D721Med (cell line): ENCODE measurements at regions not wholly inside any gene's neighbourhood (a gene's known extent, or its start where the extent isn't known, plus 50 kb on each side); places are given as distances from the start of the nearest gene placed in this dataset.

Source experiments
- DNase-seq: peaks from one replicate; pipeline ENCODE4 v3.0.0; 2011; ENCODE audit warnings: low spot score; ENCODE audit not compliant: insufficient read length
- FAIRE-seq: peaks from 2 replicates; lab custom pipeline; 2011; peaks lifted over from hg19 to GRCh38; lab: Jason Lieb, UNC
- CTCF ChIP-seq: IDR thresholded peaks from 2 replicates; pipeline ENCODE4 v1.5.1; 2012; ENCODE audit warnings: mild to moderate bottlenecking, control low read depth; ENCODE audit not compliant: insufficient read depth; ENCODE audit errors: missing control alignments

- FAIRE-seq (no peak), DNase-seq (no peak)
- TF ChIP-seq CTCF: no peak
These were observed 172.0 kb upstream of the USP24 start for GRCh38 chr1:55387145-55387544.

GRCh38 chr1:55386456-55386855 lies 171.3 kb upstream of the USP24 start:
- no peak for TF ChIP-seq CTCF
- DNase-seq (no peak), FAIRE-seq (no peak)

- no peak for TF ChIP-seq CTCF
- no peak for DNase-seq
- no peak for FAIRE-seq
These were observed 170.3 kb upstream of the USP24 start for GRCh38 chr1:55385402-55386018.

- TF ChIP-seq CTCF: no peak
- DNase-seq: no peak
- FAIRE-seq: no peak
These were observed 169.5 kb upstream of the USP24 start for GRCh38 chr1:55384637-55385036.

GRCh38 chr1:55382806-55383305 lies 167.7 kb upstream of the USP24 start:
- DNase-seq: no peak
- no peak for TF ChIP-seq CTCF
- no peak for FAIRE-seq

GRCh38 chr1:55381983-55382382 lies 166.8 kb upstream of the USP24 start:
- DNase-seq (no peak), FAIRE-seq (no peak)
- no peak for TF ChIP-seq CTCF

GRCh38 chr1:55381491-55381890 lies 166.3 kb upstream of the USP24 start:
- DNase-seq (no peak), FAIRE-seq (no peak)
- no peak for TF ChIP-seq CTCF
